ENCODE measurements at regions not wholly inside any gene's neighbourhood (a gene's known extent, or its start where the extent isn't known, plus 50 kb on each side); places are given as distances from the start of the nearest gene placed in this dataset.

DNA sequence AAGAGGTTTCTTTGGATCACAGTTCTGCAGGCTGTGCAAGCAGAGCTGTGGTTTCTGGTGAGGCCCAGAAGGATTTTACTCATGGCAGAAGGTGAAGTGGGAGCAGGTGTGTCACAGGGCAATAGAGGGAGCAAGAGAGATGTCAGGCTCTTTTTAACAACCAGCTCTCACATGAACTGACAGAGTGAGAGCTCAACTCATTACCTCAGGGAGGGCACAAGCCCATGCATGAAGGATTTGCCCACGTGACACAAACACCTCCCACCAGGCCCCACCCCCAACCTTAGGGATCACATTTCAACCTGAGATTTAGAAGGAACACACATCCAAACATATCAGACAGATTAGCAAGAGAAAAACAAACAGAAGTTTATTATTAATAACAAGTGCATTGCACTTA, 470.4 kb downstream of the GALC start:
- H3K4me1 ChIP-seq (ENCODE audit: insufficient read depth, low read length): no peaks in the 10 kb centered on the region
- no peaks in the 10 kb centered on the region for H3K27me3 ChIP-seq (ENCODE audit: insufficient read depth, low read length)
- no peaks in the 10 kb centered on the region for H3K9me3 ChIP-seq (ENCODE audit: low read depth, low read length)
- no peak overlapping the region for H3K4me3 ChIP-seq (ENCODE audit: low read length)

GRCh38 chr14:87508333-87508732, 484.6 kb downstream of the GALC start:
- no peaks in the 10 kb centered on the region for H3K9me3 ChIP-seq (ENCODE audit: low read depth, low read length)
- H3K4me3 ChIP-seq (ENCODE audit: low read length): no peak overlapping the region
- H3K27me3 ChIP-seq (ENCODE audit: insufficient read depth, low read length): no peaks in the 10 kb centered on the region
- H3K4me1 ChIP-seq (ENCODE audit: insufficient read depth, low read length): no peaks in the 10 kb centered on the region

DNA sequence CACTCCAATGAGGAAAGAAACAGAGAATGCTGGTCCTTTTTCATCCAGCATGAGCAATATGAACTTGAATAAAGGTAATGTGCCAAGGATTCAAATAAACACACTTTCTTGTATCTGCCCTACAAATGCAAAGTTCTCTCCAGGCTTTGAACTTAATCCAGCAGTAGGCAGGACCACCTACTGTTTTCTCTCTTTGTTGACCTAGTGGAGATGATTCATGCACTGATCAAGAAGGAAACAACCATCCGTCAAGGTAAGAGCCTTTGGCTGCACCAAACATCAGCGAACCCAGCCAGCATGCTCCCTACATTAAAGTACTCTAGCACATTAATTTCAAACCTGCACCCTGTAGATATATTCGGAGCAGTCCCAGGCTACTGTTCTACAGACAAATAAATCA, 489.3 kb downstream of the GALC start:
- no peaks in the 10 kb centered on the region for H3K4me1 ChIP-seq (ENCODE audit: insufficient read depth, low read length)
- H3K4me3 ChIP-seq (ENCODE audit: low read length): no peak overlapping the region
- no peaks in the 10 kb centered on the region for H3K27me3 ChIP-seq (ENCODE audit: insufficient read depth, low read length)
- H3K9me3 ChIP-seq (ENCODE audit: low read depth, low read length): no peaks in the 10 kb centered on the region

- H3K9me3 ChIP-seq (ENCODE audit: low read depth, low read length): no peaks in the 10 kb centered on the region
- no peak overlapping the region for H3K4me3 ChIP-seq (ENCODE audit: low read length)
- no peaks in the 10 kb centered on the region for H3K27me3 ChIP-seq (ENCODE audit: insufficient read depth, low read length)
- H3K4me1 ChIP-seq (ENCODE audit: insufficient read depth, low read length): no peaks in the 10 kb centered on the region
Observed at GRCh38 chr14:87497301-87497700, 495.7 kb downstream of the GALC start.

DNA sequence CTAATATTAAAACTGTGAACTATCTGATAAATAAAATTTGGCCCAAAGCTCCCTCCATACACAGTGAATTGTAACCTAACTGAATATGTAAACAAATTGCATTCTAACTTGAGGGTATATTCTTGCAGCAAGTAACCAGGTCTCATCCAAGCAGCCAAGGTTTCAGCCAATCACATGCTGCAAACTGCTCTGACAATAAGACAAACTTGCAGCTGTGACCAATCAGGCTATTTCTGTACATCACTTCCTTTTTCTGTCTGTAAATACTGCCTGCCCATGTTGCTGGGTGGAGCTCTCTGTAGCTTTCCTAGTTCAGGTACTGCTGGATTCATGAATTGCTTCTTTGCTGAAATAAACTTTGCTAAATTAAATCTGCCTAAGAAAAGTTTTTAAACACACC, 499.0 kb downstream of the GALC start:
- Histone ChIP-seq H3K4me3 (ENCODE audit: low read length) (no peak overlapping the region), H3K27me3 (ENCODE audit: insufficient read depth, low read length) (no peaks in the 10 kb centered on the region), H3K4me1 (ENCODE audit: insufficient read depth, low read length) (no peaks in the 10 kb centered on the region), H3K9me3 (ENCODE audit: low read depth, low read length) (no peaks in the 10 kb centered on the region)

DNA sequence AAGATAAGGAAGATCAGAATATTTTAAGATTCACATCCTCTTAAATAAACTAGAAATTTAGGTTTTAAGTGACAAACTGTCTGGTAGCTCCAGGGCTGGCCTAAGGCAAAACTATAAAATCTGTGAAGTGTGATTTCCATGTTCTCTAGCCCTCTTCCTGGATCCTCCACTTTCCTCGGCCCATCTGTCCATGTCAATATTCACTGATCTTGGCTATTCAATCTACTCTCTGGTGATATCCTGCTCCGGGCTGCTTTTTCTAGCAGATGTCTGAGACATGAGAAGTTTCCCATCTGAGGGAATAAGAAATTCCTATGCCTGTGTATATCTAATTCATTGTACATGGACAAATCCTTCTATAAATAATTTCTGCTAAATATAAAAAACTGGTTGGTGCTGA, 500.4 kb downstream of the GALC start:
- Histone ChIP-seq H3K4me1 (ENCODE audit: insufficient read depth, low read length) (no peaks in the 10 kb centered on the region), H3K9me3 (ENCODE audit: low read depth, low read length) (no peaks in the 10 kb centered on the region), H3K4me3 (ENCODE audit: low read length) (no peak overlapping the region), H3K27me3 (ENCODE audit: insufficient read depth, low read length) (no peaks in the 10 kb centered on the region)

- Histone ChIP-seq H3K4me3 (ENCODE audit: low read length) (no peak overlapping the region), H3K9me3 (ENCODE audit: low read depth, low read length) (no peaks in the 10 kb centered on the region), H3K27me3 (ENCODE audit: insufficient read depth, low read length) (no peaks in the 10 kb centered on the region), H3K4me1 (ENCODE audit: insufficient read depth, low read length) (no peaks in the 10 kb centered on the region)
Observed at GRCh38 chr14:87491816-87492215, 501.2 kb downstream of the GALC start.

DNA sequence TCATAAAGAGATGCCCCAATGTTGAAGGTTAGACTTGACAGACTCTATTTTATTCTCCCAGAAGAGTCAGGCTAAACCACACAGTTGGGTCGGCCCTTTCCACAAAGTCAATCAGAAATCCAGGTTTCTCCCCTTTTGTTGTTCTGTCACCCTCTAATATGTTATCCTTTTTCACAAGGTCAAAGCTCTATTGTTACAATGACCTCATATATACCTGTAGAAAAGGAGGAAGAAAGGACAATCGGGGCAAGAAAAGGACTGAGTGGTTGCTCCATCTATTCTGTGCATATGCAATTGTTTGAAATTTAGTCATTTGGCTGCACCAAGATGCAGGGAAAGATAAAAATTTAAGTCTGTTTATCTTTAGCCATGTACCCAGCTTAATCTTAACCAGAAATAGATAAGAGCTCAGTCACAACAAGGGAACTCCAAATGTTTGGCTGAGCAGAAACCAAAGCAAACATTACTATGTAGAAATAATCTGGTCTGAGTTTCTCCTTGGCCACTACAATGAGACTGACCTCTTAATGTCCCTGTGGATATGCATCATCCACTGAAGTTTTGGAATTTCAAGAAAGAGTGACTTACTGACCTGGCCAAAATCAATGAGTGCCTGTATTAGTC, 503.7 kb downstream of the GALC start:
- H3K4me3 ChIP-seq (ENCODE audit: low read length): no peak overlapping the region
- H3K27me3 ChIP-seq (ENCODE audit: insufficient read depth, low read length): no peaks in the 10 kb centered on the region
- no peaks in the 10 kb centered on the region for H3K4me1 ChIP-seq (ENCODE audit: insufficient read depth, low read length)
- no peaks in the 10 kb centered on the region for H3K9me3 ChIP-seq (ENCODE audit: low read depth, low read length)

DNA sequence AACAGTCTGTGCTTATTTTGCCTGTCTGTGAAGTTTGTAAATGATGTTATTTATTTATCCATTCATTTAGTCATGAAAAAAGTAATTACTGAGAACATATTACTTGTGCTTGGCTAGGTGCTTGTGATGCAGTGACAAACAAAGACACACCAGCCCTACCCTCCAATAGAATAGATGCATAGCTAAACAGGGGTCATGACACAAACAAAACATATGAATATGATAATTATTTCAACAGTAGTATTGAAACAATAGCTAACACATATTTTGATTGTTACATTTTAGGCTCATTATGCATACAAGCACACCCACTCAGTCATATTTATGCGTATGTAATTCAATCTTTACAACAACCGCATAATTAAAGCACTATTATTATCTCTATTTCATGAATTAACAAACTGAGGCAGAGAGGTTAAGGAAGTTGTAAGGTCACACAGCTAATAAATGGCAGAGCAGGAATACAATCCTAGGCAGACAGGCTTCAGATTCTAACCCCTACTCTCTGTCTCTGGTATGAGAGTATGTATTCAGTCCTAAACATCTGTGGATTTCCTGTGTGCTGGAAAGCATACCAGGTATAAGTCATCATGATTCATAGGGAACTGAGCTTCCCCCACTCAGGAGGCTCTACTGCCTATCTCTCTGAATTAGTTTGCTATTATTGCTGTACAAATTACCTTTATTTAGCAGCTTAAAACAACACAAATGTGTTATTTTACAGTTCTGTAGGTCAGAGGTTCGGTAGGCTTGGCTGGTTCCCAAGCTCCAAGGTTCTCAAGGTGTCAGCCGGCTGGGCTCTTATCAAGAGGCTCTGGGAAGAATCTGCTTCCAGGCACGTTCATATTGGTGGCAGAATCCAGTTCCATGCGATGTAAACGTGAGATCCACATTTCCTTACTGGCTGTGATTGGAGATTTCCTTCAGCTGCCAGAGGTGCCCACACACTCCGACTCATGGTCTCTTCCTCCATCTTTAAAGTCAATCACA, 509.4 kb downstream of the GALC start:
- Histone ChIP-seq H3K4me3 (ENCODE audit: low read length) (no peak overlapping the region), H3K4me1 (ENCODE audit: insufficient read depth, low read length) (no peaks in the 10 kb centered on the region), H3K9me3 (ENCODE audit: low read depth, low read length) (no peaks in the 10 kb centered on the region), H3K27me3 (ENCODE audit: insufficient read depth, low read length) (no peaks in the 10 kb centered on the region)

- Histone ChIP-seq H3K27me3 (ENCODE audit: insufficient read depth, low read length) (no peaks in the 10 kb centered on the region), H3K9me3 (ENCODE audit: low read depth, low read length) (no peaks in the 10 kb centered on the region), H3K4me1 (ENCODE audit: insufficient read depth, low read length) (no peaks in the 10 kb centered on the region), H3K4me3 (ENCODE audit: low read length) (no peak overlapping the region)
Observed at GRCh38 chr14:87468531-87468930, 524.5 kb downstream of the GALC start.

DNA sequence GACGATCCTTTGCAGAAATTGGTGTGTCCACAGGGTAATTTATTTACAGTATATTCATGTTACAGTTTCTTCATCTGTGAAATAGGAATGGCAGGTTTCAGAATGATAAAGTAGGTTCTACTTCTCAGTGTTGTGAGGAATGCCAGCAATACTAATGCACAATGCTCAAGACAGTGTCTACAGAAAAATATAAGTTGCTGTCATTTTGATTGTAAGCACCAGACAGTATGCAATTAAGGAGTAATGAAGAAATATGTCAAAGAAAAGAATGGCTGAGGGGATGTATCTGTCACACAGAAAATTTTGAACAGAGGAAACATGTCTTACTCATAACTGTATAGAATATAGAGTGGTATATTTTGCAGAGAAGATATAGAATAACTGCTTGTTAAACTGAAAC, 525.4 kb downstream of the GALC start:
- Histone ChIP-seq H3K4me1 (ENCODE audit: insufficient read depth, low read length) (no peaks in the 10 kb centered on the region), H3K9me3 (ENCODE audit: low read depth, low read length) (no peaks in the 10 kb centered on the region), H3K27me3 (ENCODE audit: insufficient read depth, low read length) (no peaks in the 10 kb centered on the region), H3K4me3 (ENCODE audit: low read length) (no peak overlapping the region)

DNA sequence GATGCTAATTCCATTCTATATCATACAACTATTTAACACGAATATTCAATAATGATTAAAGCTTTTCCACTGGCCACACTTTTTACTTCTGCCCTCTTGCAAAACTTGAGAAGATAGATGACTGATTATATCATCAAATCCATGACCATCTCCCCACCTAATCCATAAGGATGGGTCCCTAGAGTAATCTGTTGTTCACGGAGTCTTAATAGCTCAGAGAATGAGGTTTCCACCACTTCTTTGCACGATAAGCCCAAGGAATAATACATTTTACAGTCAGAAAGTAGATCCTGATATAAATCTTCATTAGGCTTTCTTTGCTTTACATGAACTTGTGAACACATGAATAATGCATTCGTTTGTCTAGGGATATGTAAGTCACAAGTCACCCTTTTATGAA, 527.2 kb downstream of the GALC start:
- H3K9me3 ChIP-seq (ENCODE audit: low read depth, low read length): no peaks in the 10 kb centered on the region
- no peak overlapping the region for H3K4me3 ChIP-seq (ENCODE audit: low read length)
- no peaks in the 10 kb centered on the region for H3K4me1 ChIP-seq (ENCODE audit: insufficient read depth, low read length)
- no peaks in the 10 kb centered on the region for H3K27me3 ChIP-seq (ENCODE audit: insufficient read depth, low read length)

GRCh38 chr14:87461704-87462103, 531.3 kb downstream of the GALC start:
- Histone ChIP-seq H3K4me1 (ENCODE audit: insufficient read depth, low read length) (no peaks in the 10 kb centered on the region), H3K27me3 (ENCODE audit: insufficient read depth, low read length) (no peaks in the 10 kb centered on the region), H3K9me3 (ENCODE audit: low read depth, low read length) (no peaks in the 10 kb centered on the region), H3K4me3 (ENCODE audit: low read length) (no peak overlapping the region)

DNA sequence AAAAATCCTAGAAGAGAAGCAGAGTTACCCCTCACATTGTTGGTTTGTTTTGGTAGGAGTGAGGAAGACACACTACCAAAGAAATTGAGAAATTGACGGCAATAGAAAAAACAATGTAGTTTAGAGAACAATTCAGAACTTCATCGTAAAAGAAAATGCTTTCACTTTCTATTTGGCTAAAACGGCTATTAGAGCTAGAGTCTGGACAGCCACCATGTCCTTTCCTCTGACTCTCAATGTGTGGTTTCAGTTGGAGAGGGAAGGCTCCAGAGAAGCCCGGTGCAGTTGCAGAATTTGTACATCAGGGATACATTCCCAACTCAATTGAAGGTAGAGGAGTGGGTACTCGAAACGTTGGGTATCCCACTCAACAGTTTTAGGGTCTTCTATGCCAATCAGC, 535.3 kb downstream of the GALC start:
- H3K4me3 ChIP-seq (ENCODE audit: low read length): no peak overlapping the region
- no peaks in the 10 kb centered on the region for H3K27me3 ChIP-seq (ENCODE audit: insufficient read depth, low read length)

GRCh38 chr14:87450193-87450592, 542.8 kb downstream of the GALC start:
- no peaks in the 10 kb centered on the region for H3K27me3 ChIP-seq (ENCODE audit: insufficient read depth, low read length)
- no peaks in the 10 kb centered on the region for H3K4me1 ChIP-seq (ENCODE audit: insufficient read depth, low read length)
- no peaks in the 10 kb centered on the region for H3K9me3 ChIP-seq (ENCODE audit: low read depth, low read length)
- H3K4me3 ChIP-seq (ENCODE audit: low read length): no peak overlapping the region

More for the DNA sequence above, 535.3 kb downstream of the GALC start:
- H3K4me1 ChIP-seq (ENCODE audit: insufficient read depth, low read length): no peaks in the 10 kb centered on the region
- no peaks in the 10 kb centered on the region for H3K9me3 ChIP-seq (ENCODE audit: low read depth, low read length)

- Histone ChIP-seq H3K27me3 (ENCODE audit: insufficient read depth, low read length) (no peaks in the 10 kb centered on the region), H3K9me3 (ENCODE audit: low read depth, low read length) (no peaks in the 10 kb centered on the region), H3K4me3 (ENCODE audit: low read length) (no peak overlapping the region), H3K4me1 (ENCODE audit: insufficient read depth, low read length) (no peaks in the 10 kb centered on the region)
Observed at GRCh38 chr14:87449016-87449415, 544.0 kb downstream of the GALC start.
